Smooth muscle cell of the brain vasculature (primary cell): ENCODE measurements at regions not wholly inside any gene's neighbourhood (a gene's known extent, or its start where the extent isn't known, plus 50 kb on each side); places are given as distances from the start of the nearest gene placed in this dataset.
"Not testable (repeated sequence)": the region's sequence is repeated elsewhere in the genome, so short reads cannot be mapped to it uniquely, and the experiment has no call there.

Experiments
- DNase-seq: peaks from one replicate; pipeline ENCODE4 v3.0.0-alpha.2; 2012; ENCODE audit warnings: low read depth, low spot score

DNA sequence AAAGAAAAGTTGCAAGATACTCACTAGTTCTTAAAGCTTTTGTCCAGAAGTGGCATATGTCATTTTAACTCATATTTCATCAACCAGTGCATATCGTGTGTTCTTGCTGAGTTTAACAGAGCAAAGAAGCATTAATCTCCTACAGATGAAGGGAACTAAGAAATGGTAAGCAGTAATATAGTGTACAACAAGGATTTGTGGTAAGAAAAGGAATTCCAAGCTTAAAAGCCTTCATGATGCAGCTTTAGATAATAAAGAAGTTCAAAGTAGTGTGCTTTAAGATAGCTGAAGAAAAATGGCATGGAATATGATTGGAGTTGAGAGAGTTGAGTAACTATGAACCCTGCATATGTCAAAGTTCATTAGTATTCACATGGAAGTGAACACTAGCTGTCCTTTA is 649.8 kb upstream of the FSHR start:
- no peak for DNase-seq

DNA sequence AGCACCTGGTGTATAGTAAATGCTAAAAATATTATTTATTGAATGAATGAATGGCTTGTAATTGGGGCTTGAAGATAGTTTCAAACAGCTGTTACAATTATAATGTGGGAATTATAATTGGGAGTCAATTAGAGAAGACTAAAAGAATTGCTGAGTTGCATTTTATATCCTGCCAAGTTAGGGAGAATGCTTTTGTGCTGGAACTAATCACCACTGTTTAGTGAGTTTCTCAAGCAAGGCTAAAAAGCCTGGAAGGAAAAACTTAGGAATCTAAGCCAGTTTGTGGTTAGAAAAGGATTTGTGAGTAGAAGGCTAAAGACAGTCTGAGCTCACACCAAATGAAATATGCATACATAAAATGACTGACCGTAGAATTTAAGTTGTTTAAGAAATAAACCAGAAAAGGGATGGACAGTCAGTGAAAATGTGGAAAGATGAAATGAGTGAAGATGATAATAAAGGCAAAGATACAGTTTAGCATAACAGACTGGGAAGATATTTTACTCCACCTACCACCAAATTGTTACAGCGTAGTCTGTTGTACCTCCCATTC is 647.7 kb upstream of the FSHR start:
- no peak for DNase-seq

GRCh38 chr2:49798570-49798969 is 644.3 kb upstream of the FSHR start:
- DNase-seq = no peak

- no peak for DNase-seq
Measured at GRCh38 chr2:49796266-49796665, 642.0 kb upstream of the FSHR start.

DNA sequence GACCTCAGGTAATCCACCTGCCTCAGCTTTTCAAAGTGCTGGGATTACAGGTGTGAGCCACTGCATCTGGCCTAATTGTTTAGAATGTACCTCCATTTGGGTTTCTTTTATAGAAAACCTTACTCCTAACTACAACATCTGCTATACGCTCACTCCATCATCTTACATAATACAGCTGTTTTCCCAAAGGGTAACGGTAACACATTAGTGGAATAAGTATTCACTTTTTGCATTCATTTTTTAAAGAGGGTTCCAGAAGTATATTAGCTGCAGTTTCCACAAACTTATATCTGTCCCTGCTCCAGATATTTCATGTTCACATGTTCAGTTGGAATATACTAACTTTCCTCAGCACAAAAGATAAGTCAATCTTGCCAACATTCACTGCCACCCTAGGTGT is 640.1 kb upstream of the FSHR start:
- DNase-seq = no peak

- DNase-seq = no peak
Measured at GRCh38 chr2:49788300-49788699, 634.0 kb upstream of the FSHR start.

DNA sequence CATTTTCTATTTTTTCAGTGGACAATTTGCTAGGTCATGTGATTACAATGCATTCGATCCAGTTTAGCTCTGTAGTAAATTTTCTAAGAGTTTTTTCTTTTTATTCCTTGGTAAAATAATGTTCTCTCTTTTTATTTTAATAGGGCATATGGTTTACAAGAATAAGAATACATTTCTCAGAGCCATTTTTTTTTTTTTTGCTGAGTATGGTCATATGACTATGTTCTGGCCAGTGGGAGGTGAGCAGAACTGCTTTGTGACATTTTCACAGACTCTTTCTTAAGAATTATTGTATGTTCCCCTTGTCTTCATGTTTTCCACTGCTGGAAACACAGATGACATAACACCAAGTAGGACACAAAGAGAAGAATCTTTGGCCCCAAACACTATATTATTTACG is 626.6 kb upstream of the FSHR start:
- no peak for DNase-seq

GRCh38 chr2:49772299-49772970 is 618.1 kb upstream of the FSHR start:
- DNase-seq = no peak

GRCh38 chr2:49770919-49771318 is 616.6 kb upstream of the FSHR start:
- DNase-seq = no peak

GRCh38 chr2:49767316-49767715 is 613.0 kb upstream of the FSHR start:
- DNase-seq = no peak

- no peak for DNase-seq
Measured at GRCh38 chr2:49755777-49756176, 601.5 kb upstream of the FSHR start.

DNA sequence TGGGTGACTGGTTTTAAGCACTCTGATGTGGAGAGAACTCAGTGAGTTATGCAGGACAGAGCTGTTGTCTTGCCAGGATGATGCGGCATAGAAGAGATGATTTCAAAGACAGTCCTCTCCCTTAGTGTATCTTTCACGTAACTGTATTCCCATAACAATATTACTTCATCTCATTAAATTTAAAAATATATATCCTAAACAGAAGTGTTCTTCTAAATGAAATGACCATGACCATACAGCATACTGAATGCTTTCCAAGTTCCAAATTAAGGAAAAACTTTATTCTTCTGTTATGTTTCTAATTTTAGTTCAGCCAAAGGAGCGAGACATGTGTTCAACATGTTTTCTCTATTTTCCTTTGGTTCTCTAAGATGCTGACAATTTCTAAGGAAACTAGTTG is 600.1 kb upstream of the FSHR start:
- DNase-seq = no peak

DNA sequence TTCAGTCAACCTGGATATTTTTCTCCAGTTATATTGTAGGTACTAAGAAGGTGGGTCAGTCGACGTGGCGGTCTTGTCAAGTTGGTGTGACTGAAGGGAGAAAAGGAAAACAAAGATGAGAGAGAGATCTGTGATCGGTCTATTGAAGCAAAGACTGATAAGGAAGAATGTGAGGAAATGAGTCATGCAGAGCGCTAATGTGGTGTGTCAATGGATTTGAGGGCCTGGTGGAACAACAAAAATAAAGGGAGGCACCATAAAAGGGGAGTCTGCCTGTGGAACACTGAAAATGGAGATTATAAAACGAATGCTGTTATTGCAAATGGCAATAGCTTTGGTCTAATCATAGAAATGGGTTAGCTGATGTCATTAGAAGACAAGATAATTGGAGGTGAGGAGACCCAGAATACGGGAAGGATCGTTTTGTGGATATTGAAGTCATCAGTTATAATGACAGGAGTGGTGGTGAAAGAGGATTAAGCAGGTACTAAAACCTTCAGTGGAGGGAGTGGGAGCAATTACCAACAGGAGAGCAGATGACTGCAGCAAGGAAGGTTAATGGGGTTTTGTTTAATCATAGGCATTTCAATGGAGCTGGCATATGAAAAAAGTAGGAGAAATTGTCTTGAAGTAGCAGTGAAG is 599.1 kb upstream of the FSHR start:
- DNase-seq = no peak

DNA sequence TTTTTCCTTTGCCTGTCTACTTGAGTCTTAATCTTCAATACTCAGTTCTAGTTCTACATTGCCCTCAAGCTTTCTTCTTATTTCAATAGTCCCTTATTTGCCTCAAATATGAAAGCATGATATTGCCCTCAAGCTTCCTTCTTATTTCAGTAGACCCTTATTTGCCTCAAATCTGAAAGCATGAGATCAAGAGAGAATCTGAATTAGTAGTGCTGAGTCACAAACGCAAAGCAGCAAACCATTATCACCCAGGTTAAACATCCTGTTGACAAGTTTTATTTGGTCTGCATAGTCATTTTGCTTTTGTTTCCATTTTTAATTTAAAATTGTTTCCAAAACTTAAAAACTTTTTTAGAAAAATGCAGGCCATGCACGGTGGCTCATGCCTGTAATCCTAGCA is 583.3 kb upstream of the FSHR start:
- DNase-seq = no peak

DNA sequence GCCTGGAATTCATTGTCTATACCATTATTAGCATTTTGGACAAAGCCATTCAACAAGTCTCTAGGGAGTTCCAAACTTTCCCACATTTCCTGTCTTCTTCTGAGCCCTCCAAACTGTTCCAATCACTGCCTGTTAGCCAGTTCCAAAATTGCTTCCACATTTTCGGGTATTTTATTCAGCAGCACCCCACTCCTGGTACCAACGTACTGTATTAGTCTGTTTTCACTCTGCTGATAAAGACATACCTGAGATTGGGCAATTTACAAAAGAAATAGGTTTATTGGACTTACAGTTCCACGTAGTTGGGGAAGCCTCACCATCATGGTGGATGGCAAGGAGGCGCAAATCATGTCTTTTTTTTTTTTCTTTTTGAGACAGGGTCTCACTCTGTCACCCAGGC is 578.6 kb upstream of the FSHR start:
- DNase-seq = not testable (repeated sequence)

DNA sequence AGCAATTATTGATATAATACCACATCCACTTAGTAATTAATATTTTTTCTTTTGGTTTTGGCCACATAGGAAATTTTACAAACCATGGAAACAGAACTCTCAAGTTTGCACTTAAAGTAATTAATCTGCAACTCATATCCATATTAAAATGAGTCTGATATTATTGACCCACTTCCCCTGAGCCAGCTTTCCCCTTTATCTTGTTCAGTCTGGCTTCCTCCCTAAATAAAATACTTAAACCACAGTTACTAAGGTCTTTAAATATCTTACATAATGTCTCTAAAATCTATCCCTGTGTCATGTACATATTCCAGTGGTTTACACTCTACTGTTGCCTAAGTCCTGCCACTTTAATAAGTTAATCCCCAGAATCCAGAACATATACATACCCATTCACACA is 564.9 kb upstream of the FSHR start:
- DNase-seq = no peak

GRCh38 chr2:49715597-49715996 is 561.3 kb upstream of the FSHR start:
- DNase-seq = no peak

DNA sequence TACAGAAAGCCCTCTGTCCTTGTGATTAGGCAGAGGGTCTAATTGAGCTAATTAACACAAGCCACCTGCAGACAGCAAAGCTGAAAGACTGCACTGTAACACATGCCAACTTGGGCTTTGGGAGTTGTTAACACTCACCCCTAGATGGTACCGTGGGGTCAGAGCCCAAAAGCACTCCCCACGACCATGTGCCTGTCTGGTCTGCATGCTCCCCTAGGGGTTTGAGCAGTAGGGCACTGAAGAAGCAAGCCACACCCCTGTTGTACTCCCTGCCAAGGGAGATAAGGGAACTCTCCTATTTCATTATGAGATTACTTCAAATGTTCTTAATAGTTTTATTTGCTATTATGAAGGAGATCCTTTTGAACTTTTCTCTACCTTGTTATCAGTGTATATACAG is 560.1 kb upstream of the FSHR start:
- DNase-seq = no peak

DNA sequence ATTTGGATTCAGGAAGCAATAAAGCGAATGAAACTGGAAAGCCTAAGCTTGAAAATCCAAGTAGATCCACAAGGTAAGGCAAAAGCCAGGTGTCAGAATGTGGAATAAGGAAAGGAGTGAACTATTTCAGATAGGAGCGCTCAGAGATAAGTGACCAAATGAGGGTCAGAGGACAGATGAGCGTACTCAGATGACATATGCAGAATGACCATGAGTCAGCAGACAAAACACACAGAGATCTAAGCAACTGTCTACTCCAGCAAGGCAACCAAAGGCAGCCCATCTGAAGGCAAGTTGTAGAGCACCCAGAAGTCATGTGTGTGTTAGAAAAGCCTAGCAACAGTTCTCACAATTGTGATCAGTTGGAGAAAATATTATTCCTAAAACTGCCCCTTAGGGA is 548.4 kb upstream of the FSHR start:
- no peak for DNase-seq

- DNase-seq = no peak
Measured at GRCh38 chr2:49693961-49694360, 539.6 kb upstream of the FSHR start.

GRCh38 chr2:49692022-49692421 is 537.7 kb upstream of the FSHR start:
- DNase-seq = not testable (repeated sequence)

DNA sequence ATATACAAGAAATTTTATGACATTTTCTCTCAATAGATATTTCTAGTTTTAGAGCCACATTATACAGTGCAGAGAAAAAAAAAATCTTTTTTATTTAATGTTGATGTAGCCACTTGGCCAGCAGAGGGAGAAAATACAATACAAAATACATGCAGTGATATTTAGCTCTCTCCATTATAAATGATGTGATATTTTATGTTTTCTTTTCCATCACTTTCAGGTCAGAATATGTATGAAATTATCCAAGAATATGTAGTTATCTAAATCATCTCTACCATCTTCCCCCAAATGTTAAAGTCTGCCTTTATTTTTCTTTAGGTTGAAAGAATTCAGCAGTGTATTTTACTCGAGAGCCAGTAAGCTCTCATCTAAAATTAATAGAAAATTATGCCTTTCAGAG is 533.6 kb upstream of the FSHR start:
- no peak for DNase-seq

DNA sequence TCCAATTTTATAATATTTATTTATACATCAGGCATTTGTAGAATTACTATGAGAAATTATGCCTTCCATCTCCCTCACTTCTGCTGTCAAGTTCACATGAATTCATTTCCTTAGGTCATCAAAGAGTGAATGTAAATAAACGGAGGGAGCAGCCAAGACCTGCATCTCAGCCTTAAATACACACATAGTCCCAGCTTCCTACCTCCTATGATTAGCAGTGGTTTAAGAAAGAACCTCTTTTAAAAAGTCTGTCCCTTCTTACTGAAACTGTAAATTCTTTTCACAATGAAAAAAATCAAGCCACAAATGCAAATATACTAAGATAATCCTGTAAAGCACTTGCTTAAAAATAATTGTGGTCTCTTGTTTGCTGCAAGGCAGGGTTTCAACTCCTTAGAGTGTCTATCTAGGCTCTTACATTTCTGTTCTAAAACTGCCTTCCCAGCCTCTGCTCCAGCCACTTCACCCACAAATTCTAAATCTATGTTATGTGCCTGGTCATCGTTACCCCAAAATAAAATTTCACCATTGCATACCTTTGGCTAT is 532.7 kb upstream of the FSHR start:
- DNase-seq = no peak
